GM18909 (cell line): ENCODE measurements at regions not wholly inside any gene's neighbourhood (a gene's known extent, or its start where the extent isn't known, plus 50 kb on each side); places are given as distances from the start of the nearest gene placed in this dataset.
"Not testable (repeated sequence)": the region's sequence is repeated elsewhere in the genome, so short reads cannot be mapped to it uniquely, and the experiment has no call there.

Experiments
- ATAC-seq: cut with Tn5 transposase; IDR thresholded peaks from one replicate; pipeline ENCODE4 v1.9.1; 2021; ENCODE audit warnings: mild to moderate bottlenecking; ENCODE audit not compliant: unreplicated experiment, poor library complexity

GRCh38 chr12:46711756-46712155 is 114.0 kb downstream of the SLC38A4 start:
- ATAC-seq: no peak

- ATAC-seq: no peak
Measured at GRCh38 chr12:46710125-46710743, 115.6 kb downstream of the SLC38A4 start.

- ATAC-seq: no peak
Measured at GRCh38 chr12:46702581-46703344, 123.0 kb downstream of the SLC38A4 start.

GRCh38 chr12:46701356-46701755 is 124.4 kb downstream of the SLC38A4 start:
- no peak for ATAC-seq

GRCh38 chr12:46699986-46700385 is 125.8 kb downstream of the SLC38A4 start:
- no peak for ATAC-seq

GRCh38 chr12:46698003-46698402 is 127.8 kb downstream of the SLC38A4 start:
- ATAC-seq: no peak

GRCh38 chr12:46693518-46693917 is 132.3 kb downstream of the SLC38A4 start:
- ATAC-seq: no peak

- no peak for ATAC-seq
Measured at GRCh38 chr12:46693034-46693433, 132.8 kb downstream of the SLC38A4 start.

GRCh38 chr12:46692606-46693005 is 133.2 kb downstream of the SLC38A4 start:
- ATAC-seq: no peak

GRCh38 chr12:46686267-46686942 is 139.4 kb downstream of the SLC38A4 start:
- no peak for ATAC-seq

- not testable (repeated sequence) for ATAC-seq
Measured at GRCh38 chr12:46684243-46684642, 141.6 kb downstream of the SLC38A4 start.

GRCh38 chr12:46682148-46682547 is 143.6 kb downstream of the SLC38A4 start:
- no peak for ATAC-seq

- no peak for ATAC-seq
Measured at GRCh38 chr12:46680506-46680905, 145.3 kb downstream of the SLC38A4 start.

GRCh38 chr12:46679754-46680153 is 146.0 kb downstream of the SLC38A4 start:
- ATAC-seq: no peak

- ATAC-seq: no peak
Measured at GRCh38 chr12:46678426-46678825, 147.4 kb downstream of the SLC38A4 start.

GRCh38 chr12:46677749-46678148 is 148.0 kb downstream of the SLC38A4 start:
- no peak for ATAC-seq

GRCh38 chr12:46676797-46677520 is 148.8 kb downstream of the SLC38A4 start:
- ATAC-seq: no peak

GRCh38 chr12:46676396-46676795 is 149.4 kb downstream of the SLC38A4 start:
- ATAC-seq: no peak

GRCh38 chr12:46675736-46676135 is 150.1 kb downstream of the SLC38A4 start:
- ATAC-seq: no peak

GRCh38 chr12:46674800-46675199 is 151.0 kb downstream of the SLC38A4 start:
- no peak for ATAC-seq

GRCh38 chr12:46674129-46674528 is 151.7 kb downstream of the SLC38A4 start:
- no peak for ATAC-seq
